ENCODE measurements at regions not wholly inside any gene's neighbourhood (a gene's known extent, or its start where the extent isn't known, plus 50 kb on each side); places are given as distances from the start of the nearest gene placed in this dataset.
A peak's percentile ranks its signal among the peaks of the same experiment; 100 is the strongest.

GRCh38 chr7:86469680-86470295, 173.9 kb upstream of the GRM3 start:
- TF ChIP-seq CTCF (conservative IDR thresholded peaks at IDR 0.05; ENCODE audit: low read length): peak; percentile 89
- TF ChIP-seq EZH2phosphoT487 (IDR thresholded peaks at IDR 0.05; ENCODE audit: borderline replicate concordance): no peak

Measured in Loucy (cell line).